Stomach smooth muscle (tissue), 2 donors: ENCODE measurements at regions not wholly inside any gene's neighbourhood (a gene's known extent, or its start where the extent isn't known, plus 50 kb on each side); places are given as distances from the start of the nearest gene placed in this dataset.

ENCODE experiments used
- H3K27ac ChIP-seq: one replicate; pipeline ENCODE4 v1.7.0; 2013; ENCODE audit warnings: mild to moderate bottlenecking, low read length, inconsistent platforms
- H3K27me3 ChIP-seq, 2 donors: one replicate each; pipeline ENCODE4 v1.7.0; 2013; ENCODE audit warnings: low read length in 2 of 2; ENCODE audit not compliant: insufficient read depth in 2 of 2, control insufficient read depth in 1 of 2
- H3K36me3 ChIP-seq, 2 donors: one replicate each; pipeline ENCODE4 v1.7.0; 2013; ENCODE audit warnings: low read length in 2 of 2; ENCODE audit not compliant: control insufficient read depth in 2 of 2, insufficient read depth in 2 of 2
- H3K4me1 ChIP-seq: one replicate; pipeline ENCODE4 v1.7.0; 2013; ENCODE audit warnings: low read length; ENCODE audit not compliant: control insufficient read depth, insufficient read depth
- H3K4me3 ChIP-seq, 2 donors: one replicate each; pipeline ENCODE4 v1.7.0; 2013; ENCODE audit warnings: low read length in 2 of 2
- H3K9ac ChIP-seq, 2 donors: one replicate each; pipeline ENCODE4 v1.7.0; 2013; ENCODE audit warnings: low read length in 2 of 2, mild to moderate bottlenecking in 1 of 2
- H3K9me3 ChIP-seq, 2 donors: one replicate each; pipeline ENCODE4 v1.7.0; 2013; ENCODE audit warnings: low read length in 2 of 2; ENCODE audit not compliant: control insufficient read depth in 2 of 2
- donor health status: healthy.
- donor health status: Pancreatic carcinoma.

GRCh38 chr7:120033114-120033513 is 239.9 kb upstream of the KCND2 start:
- Histone ChIP-seq H3K4me1 (no peaks in the 10 kb centered on the region), H3K27ac (no peak overlapping the region), H3K27me3 (no peaks in the 10 kb centered on the region), H3K4me3 (no peak overlapping the region), H3K9me3 (no peaks in the 10 kb centered on the region), H3K9ac (no peak overlapping the region), H3K36me3 (no peaks in the 10 kb centered on the region)

- no peak overlapping the region for H3K27ac ChIP-seq
- H3K9ac ChIP-seq: no peak overlapping the region
- H3K27me3 ChIP-seq: no peaks in the 10 kb centered on the region
- H3K4me3 ChIP-seq: no peak overlapping the region
- H3K36me3 ChIP-seq: no peaks in the 10 kb centered on the region
- no peaks in the 10 kb centered on the region for H3K4me1 ChIP-seq
- H3K9me3 ChIP-seq: no peaks in the 10 kb centered on the region
Measured at GRCh38 chr7:120039138-120039537, 233.8 kb upstream of the KCND2 start.

GRCh38 chr7:120041798-120042197 is 231.2 kb upstream of the KCND2 start:
- H3K4me1 ChIP-seq: no peaks in the 10 kb centered on the region
- H3K36me3 ChIP-seq: no peaks in the 10 kb centered on the region
- H3K4me3 ChIP-seq: no peak overlapping the region
- no peaks in the 10 kb centered on the region for H3K9me3 ChIP-seq
- no peaks in the 10 kb centered on the region for H3K27me3 ChIP-seq
- no peak overlapping the region for H3K9ac ChIP-seq
- H3K27ac ChIP-seq: no peak overlapping the region

GRCh38 chr7:120043250-120043649 is 229.7 kb upstream of the KCND2 start:
- H3K9me3 ChIP-seq: no peaks in the 10 kb centered on the region
- H3K4me3 ChIP-seq: no peak overlapping the region
- H3K27ac ChIP-seq: no peak overlapping the region
- no peak overlapping the region for H3K9ac ChIP-seq
- H3K36me3 ChIP-seq: no peaks in the 10 kb centered on the region
- no peaks in the 10 kb centered on the region for H3K27me3 ChIP-seq
- H3K4me1 ChIP-seq: no peaks in the 10 kb centered on the region

GRCh38 chr7:120052884-120053382 is 220.0 kb upstream of the KCND2 start:
- H3K4me1 ChIP-seq: no peaks in the 10 kb centered on the region
- H3K36me3 ChIP-seq: no peaks in the 10 kb centered on the region
- peaks cover 0 to under 1% of the 10 kb centered on the region in 2 donors for H3K9me3 ChIP-seq
- no peak overlapping the region for H3K9ac ChIP-seq
- H3K27me3 ChIP-seq: no peaks in the 10 kb centered on the region
- H3K27ac ChIP-seq: no peak overlapping the region
- no peak overlapping the region for H3K4me3 ChIP-seq

GRCh38 chr7:120053390-120053961 is 219.5 kb upstream of the KCND2 start:
- no peaks in the 10 kb centered on the region for H3K4me1 ChIP-seq
- H3K27me3 ChIP-seq: no peaks in the 10 kb centered on the region
- H3K9me3 ChIP-seq: peaks cover 0 to 4% of the 10 kb centered on the region in 2 donors
- peak overlapping the region; percentile 41 for H3K27ac ChIP-seq
- no peak overlapping the region for H3K4me3 ChIP-seq
- no peaks in the 10 kb centered on the region for H3K36me3 ChIP-seq
- no peak overlapping the region for H3K9ac ChIP-seq

GRCh38 chr7:120054376-120055100 is 218.4 kb upstream of the KCND2 start:
- Histone ChIP-seq H3K36me3 (no peaks in the 10 kb centered on the region), H3K9ac (no peak overlapping the region), H3K27ac (no peak overlapping the region), H3K4me1 (no peaks in the 10 kb centered on the region), H3K9me3 (peaks cover 0 to 4% of the 10 kb centered on the region in 2 donors), H3K27me3 (no peaks in the 10 kb centered on the region), H3K4me3 (no peak overlapping the region)

GRCh38 chr7:120055300-120055699 is 217.7 kb upstream of the KCND2 start:
- Histone ChIP-seq H3K27me3 (no peaks in the 10 kb centered on the region), H3K9ac (no peak overlapping the region), H3K27ac (no peak overlapping the region), H3K4me3 (no peak overlapping the region), H3K4me1 (no peaks in the 10 kb centered on the region), H3K9me3 (peaks cover 0 to 4% of the 10 kb centered on the region in 2 donors), H3K36me3 (no peaks in the 10 kb centered on the region)

- H3K4me1 ChIP-seq: no peaks in the 10 kb centered on the region
- no peak overlapping the region for H3K27ac ChIP-seq
- H3K9ac ChIP-seq: no peak overlapping the region
- no peaks in the 10 kb centered on the region for H3K36me3 ChIP-seq
- peaks cover 0 to 4% of the 10 kb centered on the region in 2 donors for H3K9me3 ChIP-seq
- no peaks in the 10 kb centered on the region for H3K27me3 ChIP-seq
- H3K4me3 ChIP-seq: no peak overlapping the region
Measured at GRCh38 chr7:120056227-120056626, 216.7 kb upstream of the KCND2 start.

GRCh38 chr7:120059641-120060040 is 213.3 kb upstream of the KCND2 start:
- Histone ChIP-seq H3K9me3 (peaks cover 0 to 4% of the 10 kb centered on the region in 2 donors), H3K4me1 (no peaks in the 10 kb centered on the region), H3K27ac (no peak overlapping the region), H3K27me3 (no peaks in the 10 kb centered on the region), H3K36me3 (no peaks in the 10 kb centered on the region), H3K4me3 (no peak overlapping the region), H3K9ac (no peak overlapping the region)

- no peak overlapping the region for H3K9ac ChIP-seq
- H3K4me3 ChIP-seq: no peak overlapping the region
- H3K27ac ChIP-seq: no peak overlapping the region
- no peaks in the 10 kb centered on the region for H3K36me3 ChIP-seq
- H3K27me3 ChIP-seq: no peaks in the 10 kb centered on the region
- no peaks in the 10 kb centered on the region for H3K4me1 ChIP-seq
- H3K9me3 ChIP-seq: peaks cover 0 to 4% of the 10 kb centered on the region in 2 donors
Measured at GRCh38 chr7:120060281-120060680, 212.7 kb upstream of the KCND2 start.
